HFF-Myc (cell line): ENCODE measurements at regions not wholly inside any gene's neighbourhood (a gene's known extent, or its start where the extent isn't known, plus 50 kb on each side); places are given as distances from the start of the nearest gene placed in this dataset.
"Not testable (repeated sequence)": the region's sequence is repeated elsewhere in the genome, so short reads cannot be mapped to it uniquely, and the experiment has no call there.

Experiments
- DNase-seq: peaks from one replicate; pipeline ENCODE4 v3.0.0-alpha.2; 2011; ENCODE audit warnings: low read depth; ENCODE audit errors: extremely low read depth
- H3K4me3 ChIP-seq: replicated peaks from 2 replicates; pipeline ENCODE4 v1.5.1; 2011; ENCODE audit warnings: low read depth, mild to moderate bottlenecking, control low read depth, low read length
- CTCF ChIP-seq: IDR thresholded peaks from 2 replicates; pipeline ENCODE4 v1.5.1; 2012; ENCODE audit warnings: mild to moderate bottlenecking, low read depth, low read length, control low read depth; ENCODE audit errors: missing control alignments

DNA sequence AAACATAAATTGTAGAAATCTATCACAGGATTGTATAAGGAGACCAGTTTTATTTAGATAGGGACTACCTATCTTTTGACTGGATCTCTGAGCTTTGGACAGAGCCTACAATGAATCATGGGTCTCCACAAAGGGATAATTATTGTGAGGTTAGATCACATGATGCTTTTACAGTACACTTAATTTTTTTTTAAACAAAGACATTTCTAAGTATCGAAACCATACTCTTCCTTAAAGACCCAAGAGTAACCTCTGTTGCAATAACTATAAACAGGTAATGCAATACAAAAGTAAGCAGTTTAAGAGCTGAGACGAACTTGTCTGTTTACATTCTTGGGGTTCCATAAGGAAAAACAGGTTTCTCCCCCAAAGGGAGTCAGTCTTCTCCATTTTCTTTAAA is 64.3 kb upstream of the GABRE start:
- no peak overlapping the region for H3K4me3 ChIP-seq
- TF ChIP-seq CTCF: no peak
- DNase-seq: no peak

- DNase-seq: no peak
- TF ChIP-seq CTCF: no peak
- H3K4me3 ChIP-seq: no peak overlapping the region
Measured at GRCh38 chrX:152037183-152037582, 62.7 kb upstream of the GABRE start.

DNA sequence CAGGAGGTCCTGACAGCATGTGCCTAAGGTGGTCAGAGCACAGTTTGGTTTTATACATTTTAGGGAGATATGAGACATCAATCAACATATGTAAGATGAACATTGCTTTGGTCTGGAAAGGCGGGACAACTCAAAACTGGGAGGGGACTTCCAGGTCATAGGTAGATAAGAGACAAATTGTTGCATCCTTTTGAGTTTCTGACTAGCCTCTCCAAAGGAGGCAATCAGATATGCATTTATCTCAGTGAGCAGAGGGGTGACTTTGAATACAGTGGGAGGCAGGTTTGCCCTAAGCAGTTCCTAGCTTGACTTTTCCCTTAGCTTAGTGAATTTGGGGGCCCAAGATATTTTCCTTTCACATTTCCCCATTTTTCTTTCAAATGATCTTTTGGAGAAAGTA is 56.9 kb upstream of the GABRE start:
- DNase-seq, H3K4me3 ChIP-seq: not testable (repeated sequence)

- no peak for DNase-seq
- H3K4me3 ChIP-seq: no peak overlapping the region
- TF ChIP-seq CTCF: no peak
Measured at GRCh38 chrX:152028579-152028978, 54.1 kb upstream of the GABRE start.

GRCh38 chrX:152025656-152026440 is 51.4 kb upstream of the GABRE start:
- H3K4me3 ChIP-seq: no peak overlapping the region
- no peak for DNase-seq
- no peak for TF ChIP-seq CTCF

- TF ChIP-seq CTCF: no peak
Measured at GRCh38 chrX:152024710-152025109, 50.2 kb upstream of the GABRE start.

More at GRCh38 chrX:152024710-152025109, 50.2 kb upstream of the GABRE start:
- no peak overlapping the region for H3K4me3 ChIP-seq
- DNase-seq: no peak
